Activated T-helper 2 cell treated with anti-CD3 and anti-CD28 coated beads, Interferon-gamma antibody, Interleukin-2, Interleukin-4, amounts not matched to agents 10 μg/mL and 5 μg/mL and 100 μg/mL, durations not matched to agents 14 hours and 24 hours and 36 hours (primary cell): ENCODE measurements at regions not wholly inside any gene's neighbourhood (a gene's known extent, or its start where the extent isn't known, plus 50 kb on each side); places are given as distances from the start of the nearest gene placed in this dataset.

Source experiments
- DNase-seq: peaks from one replicate; pipeline ENCODE4 v3.0.0; 2021; ENCODE audit warnings: low spot score
- H3K27ac Mint-ChIP-seq: one replicate; pipeline ENCODE4 v1.8.0; 2021; ENCODE audit warnings: mixed read lengths
- H3K27me3 Mint-ChIP-seq: one replicate; pipeline ENCODE4 v1.8.0; 2021; ENCODE audit warnings: low read depth, mixed read lengths
- H3K36me3 Mint-ChIP-seq: one replicate; pipeline ENCODE4 v1.8.0; 2021; ENCODE audit warnings: low read depth, mixed read lengths
- H3K4me1 Mint-ChIP-seq: one replicate; pipeline ENCODE4 v1.8.0; 2021; ENCODE audit warnings: low read depth, mixed read lengths
- H3K4me3 Mint-ChIP-seq: one replicate; pipeline ENCODE4 v1.8.0; 2021; ENCODE audit warnings: low read depth, mild to moderate bottlenecking, moderate library complexity, mixed read lengths
- H3K9me3 Mint-ChIP-seq: one replicate; pipeline ENCODE4 v1.8.0; 2021; ENCODE audit warnings: mixed read lengths
- intact Hi-C: fragments of 100-400 bp; cut with micrococcal nuclease; formaldehyde crosslinking; loops from one replicate; pipeline ENCODE4 v1.15.1; 2023

GRCh38 chr6:129778793-129779192, 68.8 kb upstream of the ARHGAP18 start:
- intact Hi-C loops = loop anchor here (10.0 kb wide), 1 partner anchor 156 kb away; no protein-coding TSS in a partner anchor
- H3K36me3 Mint-ChIP-seq = peaks cover 4% of the 10 kb centered on the region
- H3K27me3 Mint-ChIP-seq = peaks cover 18% of the 10 kb centered on the region
- H3K9me3 Mint-ChIP-seq = peaks cover 19% of the 10 kb centered on the region
- DNase-seq = no peak
- H3K4me3 Mint-ChIP-seq = no peak overlapping the region
- no peak overlapping the region for H3K27ac Mint-ChIP-seq
- no peaks in the 10 kb centered on the region for H3K4me1 Mint-ChIP-seq

GRCh38 chr6:129777371-129777770, 67.4 kb upstream of the ARHGAP18 start:
- Mint-ChIP-seq H3K27me3 (peaks cover 18% of the 10 kb centered on the region), H3K27ac (no peak overlapping the region), H3K36me3 (peaks cover 4% of the 10 kb centered on the region), H3K4me3 (no peak overlapping the region), H3K4me1 (no peaks in the 10 kb centered on the region), H3K9me3 (peaks cover 19% of the 10 kb centered on the region)
- intact Hi-C loops = loop anchor here (10.0 kb wide), 1 partner anchor 157 kb away; no protein-coding TSS in a partner anchor
- DNase-seq = no peak

DNA sequence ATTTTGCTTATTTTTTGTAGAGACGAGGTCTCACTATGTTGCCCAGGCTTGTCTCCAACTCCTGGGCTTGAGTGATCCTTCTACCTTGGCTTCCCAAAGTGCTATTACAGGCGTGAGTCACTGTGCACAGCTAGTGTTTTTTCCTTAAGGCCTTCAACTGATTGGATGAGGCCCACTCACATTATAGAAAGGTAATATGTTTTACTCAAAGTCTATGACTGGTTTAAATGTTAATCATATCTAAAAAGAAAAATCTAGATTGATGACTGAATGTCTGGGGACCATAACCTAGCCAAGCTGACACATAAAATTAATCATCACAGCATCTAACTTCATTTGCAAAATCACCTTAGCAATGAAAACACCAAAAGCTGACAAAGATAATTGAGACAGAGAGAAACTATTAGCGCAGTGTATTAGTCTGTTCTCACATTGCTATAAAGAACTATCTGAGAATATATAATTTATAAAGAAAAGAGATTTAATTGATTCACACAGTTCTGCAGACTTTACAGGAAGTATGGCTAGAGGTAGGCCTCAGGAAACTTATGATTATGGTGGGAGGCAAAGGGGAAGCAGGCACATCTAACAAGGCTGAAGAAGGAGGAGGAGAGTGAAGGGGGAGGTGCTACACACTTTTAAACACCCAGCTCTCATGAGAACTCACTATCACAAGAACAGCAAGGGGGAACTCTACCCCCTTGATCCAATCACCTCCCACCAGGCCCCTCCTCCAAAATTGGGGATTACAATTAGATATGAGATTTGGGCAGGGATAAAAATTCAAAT, 66.8 kb upstream of the ARHGAP18 start:
- Mint-ChIP-seq H3K27ac (no peak overlapping the region), H3K27me3 (peaks cover 20% of the 10 kb centered on the region), H3K4me3 (no peak overlapping the region), H3K36me3 (peaks cover 4% of the 10 kb centered on the region), H3K9me3 (peaks cover 19% of the 10 kb centered on the region), H3K4me1 (no peaks in the 10 kb centered on the region)
- intact Hi-C loops = loop anchor here (10.0 kb wide), 1 partner anchor 158 kb away; no protein-coding TSS in a partner anchor
- DNase-seq = no peak

DNA sequence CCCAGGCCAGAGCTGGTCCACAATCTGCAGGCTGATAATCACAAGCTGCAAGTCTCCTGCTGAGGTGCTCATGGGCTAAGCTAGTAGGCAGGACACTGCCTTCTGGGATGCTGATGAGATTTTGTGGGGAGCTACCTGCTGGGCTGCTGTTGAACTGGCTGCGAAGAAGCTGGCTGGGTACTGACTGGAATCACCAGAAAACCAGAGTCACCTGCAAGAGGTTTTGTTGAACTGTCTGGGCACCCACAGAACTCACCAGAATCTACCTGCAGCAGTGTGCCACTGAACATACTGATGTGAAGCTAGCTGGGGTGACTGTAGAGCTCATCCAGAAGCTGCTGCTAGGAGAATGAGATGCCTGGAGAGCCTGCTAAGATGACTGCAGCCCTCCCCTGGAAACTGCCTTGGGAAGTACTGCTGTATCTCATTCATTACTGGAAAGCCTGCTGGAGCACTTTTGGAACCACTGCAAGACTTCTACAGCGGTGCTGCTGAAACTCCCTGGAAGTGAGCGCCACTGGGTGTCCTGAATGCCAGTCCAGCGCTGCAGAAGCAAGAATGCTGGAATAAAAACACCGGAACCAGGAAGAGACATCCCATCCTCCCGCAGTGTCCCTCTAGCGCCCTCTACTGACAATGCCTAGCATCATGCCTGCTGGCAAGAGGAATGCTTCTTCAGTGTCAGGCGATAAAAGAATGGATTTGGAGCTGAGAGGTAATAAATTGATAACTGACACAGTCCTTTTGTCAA, 64.9 kb upstream of the ARHGAP18 start:
- no peak overlapping the region for H3K27ac Mint-ChIP-seq
- H3K36me3 Mint-ChIP-seq = peaks cover 4% of the 10 kb centered on the region
- intact Hi-C loops = loop anchor here (10.0 kb wide), 1 partner anchor 160 kb away; no protein-coding TSS in a partner anchor
- H3K9me3 Mint-ChIP-seq = peaks cover 17% of the 10 kb centered on the region
- H3K4me3 Mint-ChIP-seq = no peak overlapping the region
- DNase-seq = peak; percentile 23
- peaks cover 28% of the 10 kb centered on the region for H3K27me3 Mint-ChIP-seq
- H3K4me1 Mint-ChIP-seq = no peaks in the 10 kb centered on the region

DNA sequence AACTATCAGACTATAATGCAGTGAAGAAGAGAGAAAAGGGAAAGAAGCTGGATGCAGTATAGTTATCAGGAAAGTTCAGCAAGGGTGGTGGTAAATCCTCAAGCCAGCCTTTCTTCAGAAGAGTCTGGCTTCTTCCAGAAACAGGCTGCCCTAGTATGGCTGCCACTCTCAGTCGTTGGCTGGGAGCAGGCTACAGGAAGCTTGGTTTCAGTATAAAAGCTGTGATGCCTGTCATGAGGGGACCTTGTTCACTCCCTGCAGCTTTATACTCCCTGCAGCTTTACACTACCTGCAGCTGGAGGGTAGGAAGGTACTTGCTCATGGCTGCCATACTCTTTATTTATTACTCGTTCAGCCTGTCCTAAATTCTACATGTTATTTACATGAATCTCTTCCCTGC, 63.3 kb upstream of the ARHGAP18 start:
- Mint-ChIP-seq H3K36me3 (no peaks in the 10 kb centered on the region), H3K4me3 (no peak overlapping the region), H3K27me3 (peaks cover 39% of the 10 kb centered on the region), H3K9me3 (peaks cover 4% of the 10 kb centered on the region), H3K27ac (no peak overlapping the region), H3K4me1 (no peaks in the 10 kb centered on the region)
- intact Hi-C loops = loop anchor here (10.0 kb wide), 1 partner anchor 161 kb away; no protein-coding TSS in a partner anchor
- DNase-seq = no peak

DNA sequence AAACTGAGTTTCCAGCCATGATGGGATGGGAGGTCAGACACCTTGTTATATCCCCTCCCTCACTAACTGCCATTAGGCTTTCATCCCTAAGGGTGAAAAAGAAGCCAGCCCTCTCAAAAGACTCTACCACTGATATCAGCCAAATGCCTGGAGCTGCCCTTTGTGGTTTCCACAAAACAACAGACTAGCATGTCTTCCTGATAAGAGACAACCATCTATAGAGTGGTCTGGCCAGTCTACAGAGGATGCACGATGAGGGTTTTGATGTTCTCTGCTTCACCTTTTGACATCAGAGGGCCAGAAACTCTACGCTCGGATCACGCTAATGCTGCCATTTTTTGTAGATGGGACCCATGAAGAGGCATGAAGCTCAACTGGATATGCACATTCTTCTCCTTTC, 61.7 kb upstream of the ARHGAP18 start:
- H3K4me3 Mint-ChIP-seq = no peak overlapping the region
- peaks cover 10% of the 10 kb centered on the region for H3K4me1 Mint-ChIP-seq
- intact Hi-C loops = loop anchor here (10.0 kb wide), 1 partner anchor 163 kb away; no protein-coding TSS in a partner anchor
- no peak for DNase-seq
- no peaks in the 10 kb centered on the region for H3K36me3 Mint-ChIP-seq
- no peaks in the 10 kb centered on the region for H3K9me3 Mint-ChIP-seq
- H3K27ac Mint-ChIP-seq = no peak overlapping the region
- H3K27me3 Mint-ChIP-seq = peaks cover 45% of the 10 kb centered on the region

GRCh38 chr6:129767776-129768485, 58.0 kb upstream of the ARHGAP18 start:
- H3K27ac Mint-ChIP-seq = no peak overlapping the region
- peak overlapping the region; percentile 81 for H3K4me3 Mint-ChIP-seq
- intact Hi-C loops = loop anchor here (1.0 to 5.0 kb wide), 4 partner anchors 17 to 276 kb away; no protein-coding TSS in a partner anchor
- no peaks in the 10 kb centered on the region for H3K36me3 Mint-ChIP-seq
- H3K4me1 Mint-ChIP-seq = peaks cover 27% of the 10 kb centered on the region
- peaks cover 64% of the 10 kb centered on the region for H3K27me3 Mint-ChIP-seq
- no peak for DNase-seq
- H3K9me3 Mint-ChIP-seq = no peaks in the 10 kb centered on the region

DNA sequence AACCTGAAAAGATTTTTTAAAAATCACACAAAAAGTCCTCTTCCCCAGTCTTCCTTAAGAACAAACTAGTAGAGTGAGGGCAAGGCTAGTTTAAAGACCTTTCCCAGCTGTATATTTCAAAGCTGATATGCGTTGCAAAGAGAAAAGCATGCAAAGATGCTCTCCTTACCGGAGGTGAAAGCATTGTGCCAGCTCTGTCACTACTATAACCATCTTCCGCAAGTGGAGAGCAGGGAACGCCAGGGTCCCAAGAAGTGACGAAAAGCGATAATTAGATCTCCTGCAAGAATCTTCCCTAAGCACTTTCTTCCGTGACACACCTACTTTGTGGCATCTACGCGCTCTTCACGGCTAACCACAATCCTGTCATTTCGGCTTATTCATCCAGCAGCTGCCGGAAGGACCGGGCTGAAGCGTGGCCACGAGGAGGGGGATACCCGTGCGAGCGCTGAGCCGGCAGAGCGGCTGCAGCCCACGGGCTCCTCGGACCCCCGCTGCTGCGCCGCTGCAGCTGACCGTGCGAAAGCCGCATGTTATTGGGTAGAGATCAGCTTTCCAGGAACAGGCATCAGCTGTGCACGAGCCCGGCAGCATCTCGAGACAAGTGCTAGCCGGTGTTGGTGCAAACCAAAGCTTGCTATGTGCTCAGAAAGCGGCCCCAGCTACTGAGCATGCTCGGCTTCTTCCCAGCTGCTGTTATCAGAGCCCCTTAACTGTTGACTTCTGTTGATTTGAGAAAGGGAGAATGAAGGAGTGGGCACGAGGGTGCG, 57.2 kb upstream of the ARHGAP18 start:
- Mint-ChIP-seq H3K36me3 (no peaks in the 10 kb centered on the region), H3K27me3 (peaks cover 64% of the 10 kb centered on the region), H3K27ac (no peak overlapping the region), H3K4me3 (peak overlapping the region; percentile 81), H3K9me3 (no peaks in the 10 kb centered on the region), H3K4me1 (peaks cover 27% of the 10 kb centered on the region)
- intact Hi-C loops = loop anchor here (1.0 to 5.0 kb wide), 4 partner anchors 16 to 275 kb away; no protein-coding TSS in a partner anchor
- DNase-seq = peak; percentile 68

DNA sequence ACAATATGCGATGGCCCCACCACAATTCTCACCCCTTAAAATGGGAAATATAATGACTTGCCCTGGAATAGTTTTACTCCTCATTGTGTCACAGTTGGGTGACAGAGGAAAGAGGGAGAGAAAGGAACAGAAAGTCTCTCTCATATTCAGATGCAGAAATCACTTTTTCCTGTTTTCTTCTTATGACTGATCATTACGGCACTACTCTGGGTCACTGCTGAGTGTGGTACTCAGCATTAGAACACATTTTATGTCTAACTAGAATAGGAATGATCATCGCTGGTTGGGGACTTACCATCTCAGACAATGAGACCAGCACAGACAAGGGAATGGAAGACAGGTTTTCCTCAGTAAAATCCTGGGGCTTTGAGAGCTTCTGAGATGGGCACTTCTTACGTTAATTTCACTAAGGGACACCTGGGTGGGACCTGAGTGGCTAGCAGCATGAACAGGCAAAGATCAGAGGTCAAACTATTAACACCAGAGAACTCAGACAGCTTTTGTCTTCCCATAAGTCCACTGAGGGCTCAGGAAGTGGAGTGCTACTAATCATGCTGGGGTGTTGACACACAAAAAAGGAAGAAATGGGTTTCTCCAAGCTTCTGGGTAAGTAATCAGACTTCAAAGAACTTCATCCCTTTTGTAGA, 54.9 kb upstream of the ARHGAP18 start:
- no peaks in the 10 kb centered on the region for H3K36me3 Mint-ChIP-seq
- H3K27ac Mint-ChIP-seq = no peak overlapping the region
- H3K27me3 Mint-ChIP-seq = peaks cover 62% of the 10 kb centered on the region
- no peak for DNase-seq
- no peak overlapping the region for H3K4me3 Mint-ChIP-seq
- H3K4me1 Mint-ChIP-seq = peaks cover 27% of the 10 kb centered on the region
- H3K9me3 Mint-ChIP-seq = no peaks in the 10 kb centered on the region
- intact Hi-C loops = loop anchor here (5.0 kb wide), 3 partner anchors 93 to 273 kb away; no protein-coding TSS in a partner anchor

GRCh38 chr6:129759796-129760605, 50.0 kb upstream of the ARHGAP18 start:
- intact Hi-C loops = no loop called here
- DNase-seq = no peak
- Mint-ChIP-seq H3K36me3 (no peaks in the 10 kb centered on the region), H3K27ac (no peak overlapping the region), H3K9me3 (no peaks in the 10 kb centered on the region), H3K4me1 (peaks cover 7% of the 10 kb centered on the region), H3K4me3 (no peak overlapping the region), H3K27me3 (peaks cover 43% of the 10 kb centered on the region)
